Stomach (tissue), 8 donors: ENCODE measurements at regions not wholly inside any gene's neighbourhood (a gene's known extent, or its start where the extent isn't known, plus 50 kb on each side); places are given as distances from the start of the nearest gene placed in this dataset.

ENCODE experiments used
- DNase-seq, 2 donors: peaks; one replicate each; pipeline versions ENCODE4 v3.0.0 to v3.0.0-alpha.2; 2013 to 2019
- H3K27ac ChIP-seq, 5 donors: fragments of 200-600 bp in 4 of 5; sonication (generic) in 4 of 5; one replicate each; pipeline ENCODE4 v1.5.1; 2013 to 2019; ENCODE audit warnings: mild to moderate bottlenecking in 1 of 5, moderate library complexity in 1 of 5
- H3K27me3 ChIP-seq, 3 donors: fragments of 200-600 bp; sonication (generic); one replicate each; pipeline ENCODE4 v1.5.1; 2017 to 2019; ENCODE audit warnings: mixed run types in 1 of 3
- H3K36me3 ChIP-seq, 4 donors: fragments of 200-600 bp; sonication (generic); 1 replicate in 3 of 4; 2 replicates in 1 of 4; pipeline ENCODE4 v1.5.1; 2016 to 2019
- H3K4me1 ChIP-seq, 4 donors: fragments of 200-600 bp; sonication (generic); one replicate each; pipeline ENCODE4 v1.5.1; 2016 to 2019
- H3K4me3 ChIP-seq, 4 donors: fragments of 200-600 bp; sonication (generic) in 3 of 4; one replicate each; pipeline ENCODE4 v1.5.1; 2016 to 2019; ENCODE audit warnings: mild to moderate bottlenecking in 1 of 4
- H3K9me3 ChIP-seq, 4 donors: fragments of 200-600 bp; sonication (generic); one replicate each; pipeline ENCODE4 v1.5.1; 2016 to 2019
- EP300 ChIP-seq: sonication (generic); formaldehyde crosslinking; IDR thresholded peaks from one replicate; pipeline ENCODE4 v1.6.1; 2017; ENCODE audit warnings: antibody characterized with exemption
- POLR2A ChIP-seq, 4 donors: fragments of 450-650 bp; IDR thresholded peaks; one replicate each; pipeline ENCODE4 v1.6.1; 2016; ENCODE audit warnings: antibody characterized with exemption in 4 of 4, control low read depth in 2 of 4, mild to moderate bottlenecking in 1 of 4, moderate library complexity in 1 of 4
- POLR2AphosphoS5 ChIP-seq, 3 donors: sonication (generic); formaldehyde crosslinking; IDR thresholded peaks; one replicate each; pipeline ENCODE4 v1.6.1; 2016; ENCODE audit warnings: antibody characterized with exemption in 3 of 3
- WGBS, 5 donors: extraction: QIAGEN DNeasy Blood & Tissue Kit in 3 of 5; methylation state at CpG; one replicate each; pipeline versions ENCODE4 v1.1.5 to v1.1.7; 2013 to 2018; 5-methylcytosine and 5-hydroxymethylcytosine counted together
- intact Hi-C: fragments of 100-400 bp; cut with DNase I; formaldehyde crosslinking; loops from one replicate; pipeline ENCODE4 v1.15.1; 2023; ENCODE audit warnings: low total_unique reads
- TF ChIP-seq, protein P1 (sequence below), 7 experiments: fragments of 450-650 bp in 4 of 7; fragments of 200-600 bp in 3 of 7; sonication (generic) in 3 of 7; IDR thresholded peaks; one replicate each; pipeline ENCODE4 v1.5.1; 2016 to 2019; ENCODE audit warnings: antibody characterized with exemption in 7 of 7, control low read depth in 2 of 7, mild to moderate bottlenecking in 1 of 7
- donor health status: healthy with polysubstance abuse.
- donor health status: Bipolar disorder and iron deficiency.
- donor health status: healthy.

DNA sequence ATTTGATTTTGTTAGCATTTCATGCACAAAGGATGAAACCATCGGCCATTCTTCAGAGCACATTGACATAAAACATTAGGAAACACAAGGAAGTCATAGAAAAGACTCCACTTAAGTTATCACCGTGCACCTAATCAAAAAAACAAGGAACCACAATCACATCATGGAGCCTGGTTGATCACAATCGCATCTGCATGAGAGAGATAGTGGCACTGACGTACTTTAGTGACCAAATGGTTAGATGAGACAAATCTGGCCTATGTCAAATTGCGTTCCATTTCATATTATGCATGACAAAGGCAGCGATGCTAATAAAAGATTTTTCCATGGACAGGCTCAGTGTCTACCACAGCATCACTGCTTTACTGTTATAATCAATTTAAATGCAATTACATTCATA is 571.8 kb upstream of the ADGRL2 start:
- Histone ChIP-seq H3K27me3 (no peaks in the 10 kb centered on the region), H3K9me3 (no peaks in the 10 kb centered on the region), H3K4me1 (peaks cover 0 to 12% (median 5%) of the 10 kb centered on the region in 4 donors), H3K27ac (no peak overlapping the region), H3K4me3 (no peak overlapping the region), H3K36me3 (no peaks in the 10 kb centered on the region)
- 81 to 89% (median 85%) methylated on average over 6 of the region's 6 CpGs for WGBS, 5 donors
- intact Hi-C loops, result no loop called here
- no peak for DNase-seq
- TF ChIP-seq POLR2A (IDR thresholded peaks at IDR 0.05), result no peak
- TF ChIP-seq POLR2AphosphoS5 (IDR thresholded peaks at IDR 0.05), result no peak
- TF ChIP-seq, protein P1, sequence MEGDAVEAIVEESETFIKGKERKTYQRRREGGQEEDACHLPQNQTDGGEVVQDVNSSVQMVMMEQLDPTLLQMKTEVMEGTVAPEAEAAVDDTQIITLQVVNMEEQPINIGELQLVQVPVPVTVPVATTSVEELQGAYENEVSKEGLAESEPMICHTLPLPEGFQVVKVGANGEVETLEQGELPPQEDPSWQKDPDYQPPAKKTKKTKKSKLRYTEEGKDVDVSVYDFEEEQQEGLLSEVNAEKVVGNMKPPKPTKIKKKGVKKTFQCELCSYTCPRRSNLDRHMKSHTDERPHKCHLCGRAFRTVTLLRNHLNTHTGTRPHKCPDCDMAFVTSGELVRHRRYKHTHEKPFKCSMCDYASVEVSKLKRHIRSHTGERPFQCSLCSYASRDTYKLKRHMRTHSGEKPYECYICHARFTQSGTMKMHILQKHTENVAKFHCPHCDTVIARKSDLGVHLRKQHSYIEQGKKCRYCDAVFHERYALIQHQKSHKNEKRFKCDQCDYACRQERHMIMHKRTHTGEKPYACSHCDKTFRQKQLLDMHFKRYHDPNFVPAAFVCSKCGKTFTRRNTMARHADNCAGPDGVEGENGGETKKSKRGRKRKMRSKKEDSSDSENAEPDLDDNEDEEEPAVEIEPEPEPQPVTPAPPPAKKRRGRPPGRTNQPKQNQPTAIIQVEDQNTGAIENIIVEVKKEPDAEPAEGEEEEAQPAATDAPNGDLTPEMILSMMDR (IDR thresholded peaks at IDR 0.05), result no peak
- TF ChIP-seq EP300, result no peak

DNA sequence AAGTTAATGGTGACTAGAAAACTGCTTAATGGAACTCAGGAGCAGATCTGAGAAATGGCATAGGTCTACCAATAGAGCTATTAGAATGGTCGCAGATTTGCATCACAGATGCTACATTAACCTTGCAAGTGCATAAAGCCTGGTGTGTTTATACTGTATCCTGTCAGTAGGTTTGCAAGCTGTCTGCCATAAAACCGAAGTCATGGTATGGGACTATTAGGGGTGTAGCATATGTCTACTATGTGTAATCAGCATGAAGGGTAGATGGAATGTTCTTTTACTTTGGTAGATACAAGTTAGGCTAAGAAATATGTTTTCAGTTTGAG is 574.2 kb upstream of the ADGRL2 start:
- 74 to 87% (median 80%) methylated on average over 2 of the region's 2 CpGs for WGBS, 5 donors
- TF ChIP-seq POLR2A (IDR thresholded peaks at IDR 0.05) (no peak), EP300 (no peak), POLR2AphosphoS5 (IDR thresholded peaks at IDR 0.05) (no peak)
- TF ChIP-seq, protein P1 (IDR thresholded peaks at IDR 0.05), result no peak
- Histone ChIP-seq H3K9me3 (no peaks in the 10 kb centered on the region), H3K27me3 (no peaks in the 10 kb centered on the region), H3K4me1 (no peaks in the 10 kb centered on the region), H3K4me3 (no peak overlapping the region), H3K27ac (no peak overlapping the region), H3K36me3 (no peaks in the 10 kb centered on the region)
- intact Hi-C loops, result no loop called here
- no peak for DNase-seq

DNA sequence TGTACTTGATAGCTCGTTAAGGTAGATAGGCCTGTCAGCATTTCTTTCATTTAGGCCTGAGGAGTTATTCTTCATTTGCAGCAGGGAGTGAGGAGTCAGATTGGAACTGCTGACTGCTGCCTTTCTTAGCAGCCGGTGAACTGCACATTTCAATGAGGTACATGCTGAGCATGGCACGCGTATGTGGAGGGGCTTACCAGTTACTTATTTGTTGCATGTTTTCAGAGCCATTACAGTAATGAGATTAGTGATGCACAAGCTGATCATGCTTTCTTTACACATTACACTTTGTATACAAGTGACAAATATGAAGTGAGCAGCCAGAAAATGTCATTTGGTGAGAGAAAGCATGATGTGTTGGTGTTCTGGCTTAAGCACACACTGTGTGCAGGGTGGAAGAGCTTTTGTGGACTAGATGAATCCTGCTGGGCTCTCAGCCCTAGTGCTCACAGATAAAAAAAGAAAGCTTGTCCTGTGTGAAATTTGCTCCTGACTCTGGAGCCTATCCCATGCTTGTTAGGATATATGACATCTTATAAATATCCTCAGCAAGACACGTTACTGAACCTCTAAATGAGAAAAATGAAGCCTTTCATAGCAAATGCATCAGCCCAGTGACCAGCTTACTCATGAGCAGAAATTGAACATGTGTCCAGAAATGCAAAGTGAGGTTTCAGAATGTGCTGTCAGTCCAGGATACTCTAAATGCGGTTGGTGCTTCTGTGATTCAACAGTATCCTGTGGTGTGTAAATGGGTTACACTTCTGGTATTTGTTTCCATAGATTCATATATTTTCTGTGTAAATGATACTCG is 574.7 kb upstream of the ADGRL2 start:
- intact Hi-C loops, result no loop called here
- TF ChIP-seq, protein P1 (IDR thresholded peaks at IDR 0.05), result no peak
- no peak for TF ChIP-seq POLR2AphosphoS5 (IDR thresholded peaks at IDR 0.05)
- no peak for TF ChIP-seq POLR2A (IDR thresholded peaks at IDR 0.05)
- TF ChIP-seq EP300, result no peak
- no peaks in the 10 kb centered on the region for H3K9me3 ChIP-seq

DNA sequence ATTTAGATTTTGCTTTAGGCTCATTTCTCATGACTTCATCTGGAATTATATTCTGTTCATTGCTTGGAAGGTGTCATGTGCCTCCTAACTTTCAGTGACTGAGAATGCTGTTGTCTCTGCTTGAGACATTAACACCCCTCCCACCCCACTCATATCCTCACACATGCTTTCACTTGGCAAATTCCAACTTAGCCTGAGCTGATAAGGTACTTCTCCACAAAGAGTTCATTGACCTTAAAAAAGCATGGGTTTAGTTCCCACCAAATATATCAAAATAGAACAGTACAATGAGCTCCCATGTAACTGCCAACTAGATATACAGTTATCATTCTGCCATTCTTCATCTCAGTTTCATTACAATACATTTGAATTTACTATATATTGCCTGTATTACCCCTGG is 576.5 kb upstream of the ADGRL2 start:
- TF ChIP-seq EP300 (no peak), POLR2AphosphoS5 (IDR thresholded peaks at IDR 0.05) (no peak), POLR2A (IDR thresholded peaks at IDR 0.05) (no peak)
- TF ChIP-seq, protein P1 (IDR thresholded peaks at IDR 0.05), result no peak
- no peak for DNase-seq
- no peaks in the 10 kb centered on the region for H3K9me3 ChIP-seq
- H3K4me3 ChIP-seq, result no peak overlapping the region
- no peak overlapping the region for H3K27ac ChIP-seq
- H3K27me3 ChIP-seq, result no peaks in the 10 kb centered on the region
- H3K4me1 ChIP-seq, result no peaks in the 10 kb centered on the region
- no peaks in the 10 kb centered on the region for H3K36me3 ChIP-seq
- intact Hi-C loops, result no loop called here

More for the DNA sequence above, 574.7 kb upstream of the ADGRL2 start:
- Histone ChIP-seq H3K36me3 (no peaks in the 10 kb centered on the region), H3K4me1 (no peaks in the 10 kb centered on the region), H3K27me3 (no peaks in the 10 kb centered on the region), H3K4me3 (no peak overlapping the region), H3K27ac (no peak overlapping the region)
- no peak for DNase-seq
- WGBS, 5 donors, result 80 to 91% (median 90%) methylated on average over 7 of the region's 7 CpGs
